SU-DHL-6 (cell line): ENCODE measurements at regions not wholly inside any gene's neighbourhood (a gene's known extent, or its start where the extent isn't known, plus 50 kb on each side); places are given as distances from the start of the nearest gene placed in this dataset.

Source experiments
- H2AFZ ChIP-seq: fragments of 200-600 bp; sonication (generic); 2 replicates; pipeline ENCODE4 v1.6.1; 2014; ENCODE audit warnings: low read depth, mild to moderate bottlenecking, moderate library complexity, mixed read lengths, antibody characterized with exemption, low read length; ENCODE audit not compliant: severe bottlenecking
- H3F3A ChIP-seq: fragments of 200-600 bp; shearing (Covaris generic); 2 replicates; pipeline ENCODE4 v1.6.0; 2016; ENCODE audit warnings: antibody characterized with exemption, mild to moderate bottlenecking; ENCODE audit not compliant: insufficient read depth
- H3K27ac ChIP-seq: fragments of 200-600 bp; sonication (generic); 2 replicates; pipeline ENCODE4 v1.5.1; 2016; ENCODE audit warnings: low read depth, mild to moderate bottlenecking, low read length, moderate library complexity, mixed read lengths
- H3K27me3 ChIP-seq: fragments of 200-600 bp; sonication (generic), shearing (Covaris generic); 2 replicates; pipeline ENCODE4 v1.6.0; 2014; ENCODE audit warnings: mild to moderate bottlenecking, low read length
- H3K36me3 ChIP-seq: fragments of 200-600 bp; sonication (generic); 2 replicates; pipeline ENCODE4 v1.6.1; 2014; ENCODE audit warnings: mild to moderate bottlenecking, low read length, mixed read lengths
- H3K4me2 ChIP-seq: fragments of 300-600, 200-600 bp; shearing (Covaris generic), sonication (generic); 2 replicates; pipeline ENCODE4 v1.6.0; 2014; ENCODE audit warnings: low read length, low read depth, mild to moderate bottlenecking; ENCODE audit not compliant: poor library complexity, severe bottlenecking
- H3K4me3 ChIP-seq: fragments of 200-600 bp; sonication (generic); 2 replicates; pipeline ENCODE4 v1.5.1; 2014; ENCODE audit warnings: antibody characterized with exemption, low read length, mild to moderate bottlenecking, mixed read lengths; ENCODE audit not compliant: insufficient read depth, poor library complexity, severe bottlenecking
- H3K79me2 ChIP-seq: fragments of 200-600 bp; sonication (generic); 2 replicates; pipeline ENCODE4 v1.6.1; 2014; ENCODE audit warnings: mild to moderate bottlenecking, low read length, moderate library complexity; ENCODE audit not compliant: insufficient read depth
- H3K9ac ChIP-seq: fragments of 200-600 bp; sonication (generic); 2 replicates; pipeline ENCODE4 v1.7.0; 2014; ENCODE audit warnings: mild to moderate bottlenecking, low read length
- H3K9me2 ChIP-seq: fragments of 200-600 bp; sonication (generic); replicated peaks from 2 replicates; pipeline ENCODE4 v1.6.1; 2014; ENCODE audit warnings: low read length; ENCODE audit not compliant: insufficient read depth
- H3K9me3 ChIP-seq: fragments of 200-600 bp; sonication (generic); 2 replicates; pipeline ENCODE4 v1.6.1; 2014; ENCODE audit warnings: low read length, mixed read lengths; ENCODE audit not compliant: insufficient read depth
- H4K20me1 ChIP-seq: fragments of 200-600 bp; sonication (generic); 2 replicates; pipeline ENCODE4 v1.6.1; 2014; ENCODE audit warnings: low read depth, mild to moderate bottlenecking, antibody characterized with exemption, low read length, moderate library complexity, mixed read lengths
- CTCF ChIP-seq: fragments of 200-600 bp; sonication (generic); IDR thresholded peaks from one replicate; pipeline ENCODE4 v1.5.1; 2017; ENCODE audit warnings: antibody characterized with exemption, mild to moderate bottlenecking, low read length, moderate library complexity; ENCODE audit not compliant: insufficient read depth, poor library complexity, severe bottlenecking
- EZH2phosphoT487 ChIP-seq: fragments of 200-600 bp; sonication (generic), shearing (Covaris generic); conservative IDR thresholded peaks from 2 replicates; pipeline ENCODE4 v1.6.1; 2018; ENCODE audit warnings: mild to moderate bottlenecking, antibody characterized with exemption, low read length, moderate library complexity, mixed read lengths

GRCh38 chr3:81434161-81434560 is 327.3 kb downstream of the GBE1 start:
- H2AFZ ChIP-seq = peak overlapping the region; percentile 52
- no peak overlapping the region for H3K4me2 ChIP-seq
- H3K27ac ChIP-seq = no peak overlapping the region
- H3K36me3 ChIP-seq = no peaks in the 10 kb centered on the region
- H3K9me2 ChIP-seq = no peaks in the 10 kb centered on the region
- H3K9me3 ChIP-seq = no peaks in the 10 kb centered on the region
- no peaks in the 10 kb centered on the region for H3K27me3 ChIP-seq
- H3F3A ChIP-seq = no peaks in the 10 kb centered on the region
- no peak overlapping the region for H3K4me3 ChIP-seq
- TF ChIP-seq EZH2phosphoT487 (no peak), CTCF (no peak)
- no peak overlapping the region for H3K9ac ChIP-seq
- H3K79me2 ChIP-seq = no peaks in the 10 kb centered on the region
- no peaks in the 10 kb centered on the region for H4K20me1 ChIP-seq

- Histone ChIP-seq H3K9me3 (no peaks in the 10 kb centered on the region), H3K9ac (no peak overlapping the region), H3K9me2 (no peaks in the 10 kb centered on the region), H3K27me3 (no peaks in the 10 kb centered on the region), H3F3A (no peaks in the 10 kb centered on the region), H2AFZ (peak overlapping the region; percentile 52), H3K4me3 (no peak overlapping the region), H3K4me2 (peak overlapping the region; percentile 29), H3K36me3 (no peaks in the 10 kb centered on the region), H4K20me1 (no peaks in the 10 kb centered on the region), H3K79me2 (no peaks in the 10 kb centered on the region), H3K27ac (no peak overlapping the region)
- TF ChIP-seq EZH2phosphoT487 = no peak
- no peak for TF ChIP-seq CTCF
These were observed 327.8 kb downstream of the GBE1 start for GRCh38 chr3:81433675-81434074.

GRCh38 chr3:81432456-81432855 is 329.0 kb downstream of the GBE1 start:
- no peak for TF ChIP-seq EZH2phosphoT487
- no peak for TF ChIP-seq CTCF
- Histone ChIP-seq H4K20me1 (no peaks in the 10 kb centered on the region), H3K27ac (no peak overlapping the region), H3K9me3 (no peaks in the 10 kb centered on the region), H3K36me3 (no peaks in the 10 kb centered on the region), H3K79me2 (no peaks in the 10 kb centered on the region), H3K9me2 (no peaks in the 10 kb centered on the region), H3K4me3 (no peak overlapping the region), H3F3A (no peaks in the 10 kb centered on the region), H3K4me2 (no peak overlapping the region), H3K27me3 (no peaks in the 10 kb centered on the region), H3K9ac (no peak overlapping the region), H2AFZ (no peak overlapping the region)
